ENCODE measurements at regions not wholly inside any gene's neighbourhood (a gene's known extent, or its start where the extent isn't known, plus 50 kb on each side); places are given as distances from the start of the nearest gene placed in this dataset.

GRCh38 chr2:181203916-181204315 lies 223.5 kb downstream of the UBE2E3 start:
- no peaks in the 10 kb centered on the region for H4K20me1 ChIP-seq (ENCODE audit: insufficient read depth, low read length)
- H3K9ac ChIP-seq (ENCODE audit: low read length) = no peak overlapping the region
- Mint-ChIP-seq H3K36me3 (ENCODE audit: low read depth, unreplicated experiment) (no peaks in the 10 kb centered on the region), H3K4me1 (ENCODE audit: low read depth, unreplicated experiment) (peaks cover 10% of the 10 kb centered on the region), H3K4me3 (ENCODE audit: unreplicated experiment) (no peak overlapping the region), H3K27ac (ENCODE audit: unreplicated experiment) (no peak overlapping the region), H3K9me3 (ENCODE audit: unreplicated experiment) (peaks cover 14% of the 10 kb centered on the region), H3K27me3 (ENCODE audit: low read depth, unreplicated experiment) (no peaks in the 10 kb centered on the region)
- no peak overlapping the region for H2AFZ ChIP-seq (ENCODE audit: low read depth, low read length)
- H3K27ac ChIP-seq (ENCODE audit: low read depth, low read length) = no peak overlapping the region
- no peaks in the 10 kb centered on the region for H3K36me3 ChIP-seq (ENCODE audit: insufficient read depth, low read length)
- no peak for TF ChIP-seq CTCF (IDR thresholded peaks at IDR 0.05; ENCODE audit: insufficient read depth, low read depth, low read length)
- H3K27me3 ChIP-seq (ENCODE audit: insufficient read depth, low read length) = no peaks in the 10 kb centered on the region
- H3K4me1 ChIP-seq (ENCODE audit: insufficient read depth, low read length) = peaks cover 5% of the 10 kb centered on the region
- H3K4me3 ChIP-seq (ENCODE audit: insufficient read depth, low read depth, low read length) = no peak overlapping the region
- peak overlapping the region; percentile 45 for H3K4me2 ChIP-seq (ENCODE audit: low read length)
- no peaks in the 10 kb centered on the region for H3K79me2 ChIP-seq (ENCODE audit: insufficient read depth, low read length)
- H3K9me3 ChIP-seq (ENCODE audit: insufficient read depth, low read depth, low read length) = peaks cover 4% of the 10 kb centered on the region
- DNase-seq (ENCODE audit: low read depth) (peak; percentile 23), FAIRE-seq (no peak)

- Histone ChIP-seq H3K36me3 (ENCODE audit: insufficient read depth, low read length) (no peaks in the 10 kb centered on the region), H3K79me2 (ENCODE audit: insufficient read depth, low read length) (no peaks in the 10 kb centered on the region), H2AFZ (ENCODE audit: low read depth, low read length) (no peak overlapping the region), H3K9me3 (ENCODE audit: insufficient read depth, low read depth, low read length) (no peaks in the 10 kb centered on the region), H3K4me3 (ENCODE audit: insufficient read depth, low read depth, low read length) (no peak overlapping the region), H3K4me1 (ENCODE audit: insufficient read depth, low read length) (no peaks in the 10 kb centered on the region), H3K27me3 (ENCODE audit: insufficient read depth, low read length) (no peaks in the 10 kb centered on the region), H3K9ac (ENCODE audit: low read length) (no peak overlapping the region), H4K20me1 (ENCODE audit: insufficient read depth, low read length) (no peaks in the 10 kb centered on the region), H3K27ac (ENCODE audit: low read depth, low read length) (no peak overlapping the region), H3K4me2 (ENCODE audit: low read length) (no peak overlapping the region)
- DNase-seq (ENCODE audit: low read depth) (no peak), FAIRE-seq (no peak)
- no peaks in the 10 kb centered on the region for H3K27me3 Mint-ChIP-seq (ENCODE audit: low read depth, unreplicated experiment)
- TF ChIP-seq EZH2 (IDR thresholded peaks at IDR 0.05; ENCODE audit: insufficient read depth, low read length) (no peak), CTCF (IDR thresholded peaks at IDR 0.05; ENCODE audit: insufficient read depth, low read depth, low read length) (no peak)
- no peaks in the 10 kb centered on the region for H3K9me3 Mint-ChIP-seq (ENCODE audit: unreplicated experiment)
- H3K27ac Mint-ChIP-seq (ENCODE audit: unreplicated experiment) = no peak overlapping the region
- H3K4me3 Mint-ChIP-seq (ENCODE audit: unreplicated experiment) = no peak overlapping the region
- no peaks in the 10 kb centered on the region for H3K36me3 Mint-ChIP-seq (ENCODE audit: low read depth, unreplicated experiment)
- no peaks in the 10 kb centered on the region for H3K4me1 Mint-ChIP-seq (ENCODE audit: low read depth, unreplicated experiment)
These were observed 238.0 kb downstream of the UBE2E3 start for GRCh38 chr2:181218401-181218821.

GRCh38 chr2:181223234-181223633 lies 234.0 kb upstream of the ITGA4 start:
- Histone ChIP-seq H3K4me1 (ENCODE audit: insufficient read depth, low read length) (no peaks in the 10 kb centered on the region), H3K4me3 (ENCODE audit: insufficient read depth, low read depth, low read length) (no peak overlapping the region), H2AFZ (ENCODE audit: low read depth, low read length) (no peak overlapping the region), H3K36me3 (ENCODE audit: insufficient read depth, low read length) (no peaks in the 10 kb centered on the region), H3K4me2 (ENCODE audit: low read length) (no peak overlapping the region), H3K9ac (ENCODE audit: low read length) (no peak overlapping the region), H3K27me3 (ENCODE audit: insufficient read depth, low read length) (no peaks in the 10 kb centered on the region), H3K27ac (ENCODE audit: low read depth, low read length) (no peak overlapping the region), H3K9me3 (ENCODE audit: insufficient read depth, low read depth, low read length) (no peaks in the 10 kb centered on the region), H3K79me2 (ENCODE audit: insufficient read depth, low read length) (no peaks in the 10 kb centered on the region), H4K20me1 (ENCODE audit: insufficient read depth, low read length) (no peaks in the 10 kb centered on the region)
- DNase-seq (ENCODE audit: low read depth) (no peak), FAIRE-seq (no peak)
- no peak overlapping the region for H3K4me3 Mint-ChIP-seq (ENCODE audit: unreplicated experiment)
- H3K27ac Mint-ChIP-seq (ENCODE audit: unreplicated experiment) = no peak overlapping the region
- H3K27me3 Mint-ChIP-seq (ENCODE audit: low read depth, unreplicated experiment) = no peaks in the 10 kb centered on the region
- no peaks in the 10 kb centered on the region for H3K36me3 Mint-ChIP-seq (ENCODE audit: low read depth, unreplicated experiment)
- no peak for TF ChIP-seq CTCF (IDR thresholded peaks at IDR 0.05; ENCODE audit: insufficient read depth, low read depth, low read length)
- no peak for TF ChIP-seq EZH2 (IDR thresholded peaks at IDR 0.05; ENCODE audit: insufficient read depth, low read length)
- H3K9me3 Mint-ChIP-seq (ENCODE audit: unreplicated experiment) = no peaks in the 10 kb centered on the region
- no peaks in the 10 kb centered on the region for H3K4me1 Mint-ChIP-seq (ENCODE audit: low read depth, unreplicated experiment)

Data from astrocyte (in vitro differentiated cells and primary cell).